IMR-90 (cell line): ENCODE measurements at regions not wholly inside any gene's neighbourhood (a gene's known extent, or its start where the extent isn't known, plus 50 kb on each side); places are given as distances from the start of the nearest gene placed in this dataset.

Experiments used
- ATAC-seq: fragments of 200-7000 bp; cut with Tn5 transposase; 2 replicates; pipeline ENCODE4 v1.9.1; 2020; ENCODE audit warnings: low read depth, mild to moderate bottlenecking, moderate library complexity
- BruUV-seq: library from RNA; stranded (reverse); fragments of 400-500 nt; replicated peaks from 2 replicates; lab custom pipeline; 2021; lab: Mats Ljungman, UMichigan
- CTCF ChIA-PET: fragments of 300-600 bp; formaldehyde crosslinking; extraction: SDS; loops from one replicate; lab custom pipeline; 2021; ENCODE audit warnings: antibody characterized with exemption; lab: Yijun Ruan, JAX
- POLR2A ChIA-PET: fragments of 300-600 bp; sonication (Branson Sonifier 250); formaldehyde crosslinking; loops from one replicate; lab custom pipeline; 2022; ENCODE audit warnings: antibody characterized with exemption; ENCODE audit not compliant: unreplicated experiment; lab: Charles Lee
- DNase-seq: peaks from one replicate; pipeline ENCODE4 v3.0.0; 2013
- H2AFZ ChIP-seq: replicated peaks from 2 replicates; pipeline ENCODE3; 2013; ENCODE audit warnings: low read length, mild to moderate bottlenecking; ENCODE audit not compliant: poor library complexity
- H2AK5ac ChIP-seq: 2 replicates; pipeline ENCODE4 v1.6.1; 2013; ENCODE audit warnings: low read depth, low read length, inconsistent platforms
- H2AK9ac ChIP-seq: replicated peaks from 2 replicates; pipeline ENCODE3; 2013; ENCODE audit warnings: mild to moderate bottlenecking, low read depth, low read length, moderate library complexity; ENCODE audit not compliant: poor library complexity
- H2BK120ac ChIP-seq: 2 replicates; pipeline ENCODE4 v1.6.1; 2013; ENCODE audit warnings: low read depth, low read length, inconsistent platforms
- H2BK15ac ChIP-seq: 3 replicates; pipeline ENCODE4 v1.6.1; 2013; ENCODE audit warnings: low read depth, low read length, inconsistent platforms
- H2BK20ac ChIP-seq: 2 replicates; pipeline ENCODE4 v1.6.1; 2013; ENCODE audit warnings: low read depth, mild to moderate bottlenecking, inconsistent platforms, low read length, moderate library complexity
- H2BK5ac ChIP-seq: 2 replicates; pipeline ENCODE4 v1.6.1; 2013; ENCODE audit warnings: mild to moderate bottlenecking, low read depth, low read length, inconsistent platforms; ENCODE audit not compliant: poor library complexity, severe bottlenecking
- H3K14ac ChIP-seq: replicated peaks from 2 replicates; pipeline ENCODE4 v1.6.1; 2013; ENCODE audit warnings: low read depth, low read length, inconsistent platforms
- H3K18ac ChIP-seq: 2 replicates; pipeline ENCODE4 v1.6.1; 2013; ENCODE audit warnings: low read depth, low read length, control low read depth
- H3K23ac ChIP-seq: 2 replicates; pipeline ENCODE4 v1.6.1; 2013; ENCODE audit warnings: low read depth, low read length, inconsistent platforms
- H3K27ac ChIP-seq: 2 replicates; pipeline ENCODE4 v1.5.1; 2013; ENCODE audit warnings: mild to moderate bottlenecking, control low read depth, low read length; ENCODE audit not compliant: insufficient read depth
- H3K27me3 ChIP-seq: 2 replicates; pipeline ENCODE4 v1.6.1; 2013; ENCODE audit warnings: low read length; ENCODE audit not compliant: control insufficient read depth, insufficient read depth
- H3K36me3 ChIP-seq: 2 replicates; pipeline ENCODE4 v1.6.1; 2013; ENCODE audit warnings: low read length, mixed read lengths; ENCODE audit not compliant: control insufficient read depth, insufficient read depth
- H3K4ac ChIP-seq: 2 replicates; pipeline ENCODE4 v1.6.1; 2013; ENCODE audit warnings: low read depth, low read length, inconsistent platforms
- H3K4me1 ChIP-seq: 2 replicates; pipeline ENCODE4 v1.6.1; 2013; ENCODE audit warnings: low read length, mixed read lengths; ENCODE audit not compliant: control insufficient read depth, insufficient read depth
- H3K4me2 ChIP-seq: 2 replicates; pipeline ENCODE4 v1.6.1; 2013; ENCODE audit warnings: low read depth, mild to moderate bottlenecking, control low read depth, low read length, moderate library complexity
- H3K4me3 ChIP-seq: 2 replicates; pipeline ENCODE4 v1.5.1; 2013; ENCODE audit warnings: low read depth, mild to moderate bottlenecking, control low read depth, low read length, moderate library complexity; ENCODE audit not compliant: insufficient read depth
- H3K56ac ChIP-seq: 2 replicates; pipeline ENCODE4 v1.6.1; 2013; ENCODE audit warnings: low read length, inconsistent platforms; ENCODE audit not compliant: insufficient read depth; ENCODE audit errors: extremely low read depth
- H3K79me1 ChIP-seq, 2 experiments: 2 replicates each; pipeline ENCODE4 v1.6.1; 2013; ENCODE audit warnings: low read length in 2 of 2, inconsistent platforms in 1 of 2, low read depth in 1 of 2
- H3K9ac ChIP-seq: 2 replicates; pipeline ENCODE4 v1.6.1; 2013; ENCODE audit warnings: low read depth, low read length, control low read depth
- H3K9me1 ChIP-seq: 2 replicates; pipeline ENCODE4 v1.6.1; 2013; ENCODE audit warnings: low read length, inconsistent platforms; ENCODE audit not compliant: insufficient read depth
- H3K9me3 ChIP-seq: 2 replicates; pipeline ENCODE4 v1.6.1; 2013; ENCODE audit warnings: low read length; ENCODE audit not compliant: control insufficient read depth, insufficient read depth
- H4K20me1 ChIP-seq: 2 replicates; pipeline ENCODE4 v1.6.1; 2013; ENCODE audit warnings: low read length, inconsistent platforms; ENCODE audit not compliant: insufficient read depth
- H4K5ac ChIP-seq: 2 replicates; pipeline ENCODE4 v1.6.1; 2013; ENCODE audit warnings: mild to moderate bottlenecking, low read depth, low read length, control low read depth
- H4K8ac ChIP-seq, 2 experiments: 2 replicates each; pipeline ENCODE4 v1.6.1; 2013; ENCODE audit warnings: low read depth in 2 of 2, low read length in 2 of 2, control low read depth in 1 of 2, inconsistent platforms in 1 of 2
- H4K91ac ChIP-seq: 2 replicates; pipeline ENCODE4 v1.6.1; 2013; ENCODE audit warnings: low read depth, low read length, inconsistent platforms; ENCODE audit not compliant: insufficient read depth
- BHLHE40 ChIP-seq: fragments of 150-350 bp; IDR thresholded peaks from 2 replicates; pipeline ENCODE4 v1.6.1; 2016; ENCODE audit warnings: mild to moderate bottlenecking, low read depth, low read length
- CEBPB ChIP-seq: IDR thresholded peaks from 2 replicates; pipeline ENCODE4 v1.6.1; 2012; ENCODE audit warnings: low read depth, low read length, improper control_type of control experiment
- CHD1 ChIP-seq: IDR thresholded peaks from 2 replicates; pipeline ENCODE4 v1.6.1; 2012; ENCODE audit warnings: low read depth, low read length, improper control_type of control experiment
- CTCF ChIP-seq: conservative IDR thresholded peaks from 2 replicates; pipeline ENCODE4 v1.5.1; 2012; ENCODE audit warnings: mild to moderate bottlenecking, low read depth, low read length, improper control_type of control experiment
- ELK1 ChIP-seq: fragments of 150-350 bp; IDR thresholded peaks from 2 replicates; pipeline ENCODE4 v1.6.1; 2016; ENCODE audit warnings: low read depth, mild to moderate bottlenecking, low read length, moderate library complexity, borderline replicate concordance
- FOS ChIP-seq: fragments of 150-350 bp; IDR thresholded peaks from 2 replicates; pipeline ENCODE4 v1.6.1; 2016; ENCODE audit warnings: low read depth, low read length
- MAFK ChIP-seq: IDR thresholded peaks from 2 replicates; pipeline ENCODE4 v1.6.1; 2012; ENCODE audit warnings: low read depth, low read length, improper control_type of control experiment
- MAZ ChIP-seq: IDR thresholded peaks from 2 replicates; pipeline ENCODE4 v1.6.1; 2012; ENCODE audit warnings: low read depth, mild to moderate bottlenecking, low read length, improper control_type of control experiment, moderate library complexity, borderline replicate concordance
- MXI1 ChIP-seq: IDR thresholded peaks from 2 replicates; pipeline ENCODE4 v1.6.1; 2012; ENCODE audit warnings: low read depth, mild to moderate bottlenecking, low read length, moderate library complexity, borderline replicate concordance
- NFE2L2 ChIP-seq: fragments of 150-350 bp; IDR thresholded peaks from 2 replicates; pipeline ENCODE4 v1.6.1; 2016; ENCODE audit warnings: low read depth, mild to moderate bottlenecking, low read length
- POLR2A ChIP-seq: IDR thresholded peaks from 2 replicates; pipeline ENCODE4 v1.6.1; 2012; ENCODE audit warnings: mild to moderate bottlenecking, low read depth, low read length
- RAD21 ChIP-seq: IDR thresholded peaks from 2 replicates; pipeline ENCODE4 v1.6.1; 2012; ENCODE audit warnings: low read length, improper control_type of control experiment
- RCOR1 ChIP-seq: IDR thresholded peaks from 2 replicates; pipeline ENCODE4 v1.6.1; 2012; ENCODE audit warnings: mild to moderate bottlenecking, low read length, improper control_type of control experiment; ENCODE audit not compliant: insufficient replicate concordance
- RFX5 ChIP-seq: IDR thresholded peaks from 2 replicates; pipeline ENCODE4 v1.8.0; 2012; ENCODE audit warnings: low read depth, mild to moderate bottlenecking, low read length, moderate library complexity
- SMC3 ChIP-seq: fragments of 150-350 bp; IDR thresholded peaks from 2 replicates; pipeline ENCODE4 v1.6.1; 2016; ENCODE audit warnings: low read depth, mild to moderate bottlenecking, antibody characterized with exemption, low read length, moderate library complexity
- USF2 ChIP-seq: fragments of 150-350 bp; IDR thresholded peaks from 2 replicates; pipeline ENCODE4 v1.6.1; 2017; ENCODE audit warnings: mild to moderate bottlenecking, antibody characterized with exemption, low read length, low read depth
- WGBS, 2 experiments: methylation state at CpG; one replicate each; pipeline versions ENCODE4 v1.1.5 to v1.1.7; 2013; ENCODE audit warnings: missing lambda C conversion rate in 2 of 2; ENCODE audit not compliant: insufficient read length in 1 of 2; ENCODE audit errors: extremely low coverage in 2 of 2; 5-methylcytosine and 5-hydroxymethylcytosine counted together
- dilution Hi-C: fragments of 300-500 bp; cut with HindIII; formaldehyde crosslinking; loops from one replicate; pipeline ENCODE4 v1.14.3; 2018; ENCODE audit warnings: low sequenced_read_pairs; ENCODE audit not compliant: unreplicated experiment
- in situ Hi-C: fragments of 300-500 bp; cut with MboI; formaldehyde crosslinking; loops from 3 replicates; pipeline ENCODE4 v1.14.3; 2019; ENCODE audit warnings: low sequenced_read_pairs, inconsistent platforms, mixed read lengths
- intact Hi-C: fragments of 100-400 bp; cut with micrococcal nuclease; formaldehyde crosslinking; loops from 2 replicates; pipeline ENCODE4 v1.10.0; 2022

GRCh38 chrX:120020305-120020704 is 57.2 kb downstream of the RHOXF2B start:
- no peak for TF ChIP-seq ELK1
- TF ChIP-seq RAD21: no peak
- no peak for TF ChIP-seq CTCF
- TF ChIP-seq RCOR1: no peak
- no peak for TF ChIP-seq MXI1
- TF ChIP-seq MAFK: no peak
- no peak for TF ChIP-seq MAZ
- no peak for TF ChIP-seq USF2
- TF ChIP-seq CHD1: no peak
- TF ChIP-seq NFE2L2: no peak
- TF ChIP-seq SMC3: no peak
- no peak for TF ChIP-seq CEBPB
- TF ChIP-seq BHLHE40: no peak
- no peak for TF ChIP-seq RFX5
- TF ChIP-seq POLR2A: no peak
- no peak for TF ChIP-seq FOS
- H3K27ac ChIP-seq: no peak overlapping the region
- CTCF ChIA-PET: interaction anchor here (0.7 kb wide), 1 partner anchor 20 kb away, joined by 4 read pairs; no protein-coding TSS in a partner anchor

More at GRCh38 chrX:120020305-120020704, 57.2 kb downstream of the RHOXF2B start:
- Histone ChIP-seq H3K9ac (no peak overlapping the region), H2BK120ac (no peak overlapping the region), H2BK15ac (no peak overlapping the region), H3K9me1 (no peaks in the 10 kb centered on the region), H4K20me1 (no peaks in the 10 kb centered on the region), H3K56ac (no peak overlapping the region), H4K8ac (no peak overlapping the region), H3K4me2 (no peak overlapping the region), H4K91ac (no peak overlapping the region), H3K27me3 (peaks cover 2% of the 10 kb centered on the region; the same call in 1 of the 2 replicates), H3K18ac (no peak overlapping the region), H3K36me3 (no peaks in the 10 kb centered on the region), H3K79me1 (no peaks in the 10 kb centered on the region), H3K4me3 (no peak overlapping the region), H3K14ac (no peak overlapping the region), H3K4ac (no peak overlapping the region), H2AFZ (no peak overlapping the region), H3K9me3 (no peaks in the 10 kb centered on the region), H2BK20ac (no peak overlapping the region), H2BK5ac (no peak overlapping the region), H2AK5ac (no peak overlapping the region), H4K5ac (no peak overlapping the region), H3K4me1 (no peaks in the 10 kb centered on the region), H3K23ac (no peak overlapping the region), H2AK9ac (no peak overlapping the region)
- DNase-seq (no peak), ATAC-seq (no peak)
- intact Hi-C loops: no loop called here
- no TSS peak for BruUV-seq
- POLR2A ChIA-PET: no interaction called here
- WGBS, 2 experiments: no CpG with 5 or more reads among the region's 4 CpGs
- in situ Hi-C loops: no loop called here
- dilution Hi-C loops: no loop called here
